AG10803 (cell line): ENCODE measurements at regions not wholly inside any gene's neighbourhood (a gene's known extent, or its start where the extent isn't known, plus 50 kb on each side); places are given as distances from the start of the nearest gene placed in this dataset.

ENCODE experiments used
- DNase-seq: peaks from one replicate; pipeline ENCODE4 v3.0.0; 2010; ENCODE audit warnings: low read depth
- H3K4me3 ChIP-seq: 2 replicates; pipeline ENCODE4 v1.5.1; 2011; ENCODE audit warnings: mild to moderate bottlenecking, low read length, control low read depth
- TF ChIP-seq, protein P1 (sequence below): conservative IDR thresholded peaks from 2 replicates; pipeline ENCODE4 v1.5.1; 2011; ENCODE audit warnings: mild to moderate bottlenecking, low read length, control low read depth, inconsistent platforms

DNA sequence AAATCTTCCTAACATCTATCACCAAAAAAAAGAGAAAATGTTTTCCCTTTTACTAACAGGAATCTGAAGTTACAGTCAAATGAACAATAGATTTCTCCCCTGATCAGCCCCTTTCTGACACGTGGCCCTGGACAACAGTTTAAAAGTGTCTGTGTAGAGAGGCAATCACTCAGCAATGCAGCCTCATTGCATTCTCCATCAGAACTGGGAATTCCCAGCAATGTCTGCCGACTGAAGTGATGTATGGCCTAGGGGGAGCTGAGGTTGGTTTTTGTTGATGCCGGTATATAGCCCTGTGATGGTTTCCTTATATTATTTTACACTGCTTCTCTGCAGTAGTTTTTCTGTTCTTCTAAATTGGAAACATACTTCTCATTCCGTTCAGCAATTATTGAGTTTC, 904.3 kb upstream of the CDH8 start:
- DNase-seq, result no peak
- no peak overlapping the region for H3K4me3 ChIP-seq
- TF ChIP-seq, protein P1, sequence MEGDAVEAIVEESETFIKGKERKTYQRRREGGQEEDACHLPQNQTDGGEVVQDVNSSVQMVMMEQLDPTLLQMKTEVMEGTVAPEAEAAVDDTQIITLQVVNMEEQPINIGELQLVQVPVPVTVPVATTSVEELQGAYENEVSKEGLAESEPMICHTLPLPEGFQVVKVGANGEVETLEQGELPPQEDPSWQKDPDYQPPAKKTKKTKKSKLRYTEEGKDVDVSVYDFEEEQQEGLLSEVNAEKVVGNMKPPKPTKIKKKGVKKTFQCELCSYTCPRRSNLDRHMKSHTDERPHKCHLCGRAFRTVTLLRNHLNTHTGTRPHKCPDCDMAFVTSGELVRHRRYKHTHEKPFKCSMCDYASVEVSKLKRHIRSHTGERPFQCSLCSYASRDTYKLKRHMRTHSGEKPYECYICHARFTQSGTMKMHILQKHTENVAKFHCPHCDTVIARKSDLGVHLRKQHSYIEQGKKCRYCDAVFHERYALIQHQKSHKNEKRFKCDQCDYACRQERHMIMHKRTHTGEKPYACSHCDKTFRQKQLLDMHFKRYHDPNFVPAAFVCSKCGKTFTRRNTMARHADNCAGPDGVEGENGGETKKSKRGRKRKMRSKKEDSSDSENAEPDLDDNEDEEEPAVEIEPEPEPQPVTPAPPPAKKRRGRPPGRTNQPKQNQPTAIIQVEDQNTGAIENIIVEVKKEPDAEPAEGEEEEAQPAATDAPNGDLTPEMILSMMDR, result no peak

DNA sequence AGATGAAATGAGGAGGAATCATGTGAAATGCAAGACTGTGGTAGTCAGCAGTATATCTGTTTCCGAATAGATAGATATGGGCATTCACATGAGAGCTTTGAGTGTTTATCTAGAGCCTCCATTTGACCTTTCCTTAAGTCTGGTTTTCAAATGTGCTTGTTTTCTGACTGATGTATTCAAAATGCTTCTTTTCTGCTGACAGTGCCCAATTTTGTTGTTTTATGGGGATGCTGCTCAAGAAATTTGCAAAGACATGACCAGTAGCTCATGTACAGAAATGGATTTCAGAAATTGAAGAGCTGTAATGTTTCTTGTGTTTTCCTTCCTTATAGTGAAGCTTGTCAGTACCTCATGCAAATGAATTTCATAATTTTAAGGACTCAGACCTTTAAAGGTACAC, 903.4 kb upstream of the CDH8 start:
- DNase-seq, result no peak
- H3K4me3 ChIP-seq, result no peak overlapping the region
- TF ChIP-seq, protein P1, result no peak

DNA sequence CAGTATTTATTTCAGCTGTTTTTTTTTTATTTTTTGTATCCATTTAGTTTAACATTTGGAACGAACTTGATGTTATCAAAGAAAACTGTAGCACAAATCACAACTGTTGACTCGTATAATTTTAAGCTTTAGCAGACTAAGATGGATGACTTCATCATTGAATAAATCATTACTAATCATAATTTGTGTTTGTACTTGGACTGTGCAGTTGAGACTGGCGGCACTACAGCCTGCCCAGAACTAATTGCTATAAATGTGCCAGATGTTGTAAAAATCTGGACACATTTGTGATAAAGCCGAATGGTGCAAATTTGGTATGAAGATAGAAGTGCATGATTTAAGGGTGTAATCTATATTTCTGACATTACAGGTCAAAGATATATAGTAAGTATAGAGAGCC, 897.7 kb upstream of the CDH8 start:
- DNase-seq, result no peak
- TF ChIP-seq, protein P1, result no peak

DNA sequence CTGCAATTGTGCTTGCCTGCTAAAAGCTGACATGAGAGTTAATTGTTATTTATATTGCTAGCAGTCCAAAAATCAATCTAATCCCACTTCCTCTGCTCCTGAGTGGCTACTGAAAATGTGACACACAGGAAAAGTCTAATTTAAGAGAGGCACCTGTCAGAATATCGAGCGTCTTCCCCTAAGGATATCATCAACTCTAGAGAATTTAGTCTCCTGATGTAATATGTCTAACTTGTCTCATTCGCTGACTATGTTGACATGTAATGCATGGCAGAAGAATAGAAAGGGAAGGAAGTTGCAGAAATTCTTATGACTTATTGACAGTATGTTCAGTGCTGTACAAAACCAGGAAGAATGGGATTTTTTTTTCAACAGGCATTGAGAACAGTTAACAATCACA, 893.4 kb upstream of the CDH8 start:
- H3K4me3 ChIP-seq, result no peak overlapping the region
- DNase-seq, result no peak
- TF ChIP-seq, protein P1, result no peak

More for the DNA sequence above, 897.7 kb upstream of the CDH8 start:
- H3K4me3 ChIP-seq, result no peak overlapping the region

DNA sequence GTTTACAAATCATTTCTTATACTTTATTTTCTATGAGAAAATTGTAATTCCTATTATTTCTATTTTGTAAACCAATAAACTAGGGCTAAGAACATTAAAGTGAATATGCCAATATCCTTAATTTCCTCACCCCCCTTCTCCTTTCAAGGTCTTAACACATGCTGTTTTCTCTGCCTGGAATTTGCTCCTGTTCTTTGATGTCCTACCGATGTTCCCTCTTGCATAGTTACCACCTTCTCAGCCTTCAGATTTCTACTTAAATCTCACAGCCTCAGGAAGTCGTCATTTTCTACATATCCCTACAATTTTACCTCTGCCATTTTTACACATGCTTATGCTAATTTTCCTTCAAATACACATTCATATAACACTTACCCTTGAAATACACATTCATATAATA, 890.9 kb upstream of the CDH8 start:
- TF ChIP-seq, protein P1, result no peak
- DNase-seq, result no peak
- no peak overlapping the region for H3K4me3 ChIP-seq

DNA sequence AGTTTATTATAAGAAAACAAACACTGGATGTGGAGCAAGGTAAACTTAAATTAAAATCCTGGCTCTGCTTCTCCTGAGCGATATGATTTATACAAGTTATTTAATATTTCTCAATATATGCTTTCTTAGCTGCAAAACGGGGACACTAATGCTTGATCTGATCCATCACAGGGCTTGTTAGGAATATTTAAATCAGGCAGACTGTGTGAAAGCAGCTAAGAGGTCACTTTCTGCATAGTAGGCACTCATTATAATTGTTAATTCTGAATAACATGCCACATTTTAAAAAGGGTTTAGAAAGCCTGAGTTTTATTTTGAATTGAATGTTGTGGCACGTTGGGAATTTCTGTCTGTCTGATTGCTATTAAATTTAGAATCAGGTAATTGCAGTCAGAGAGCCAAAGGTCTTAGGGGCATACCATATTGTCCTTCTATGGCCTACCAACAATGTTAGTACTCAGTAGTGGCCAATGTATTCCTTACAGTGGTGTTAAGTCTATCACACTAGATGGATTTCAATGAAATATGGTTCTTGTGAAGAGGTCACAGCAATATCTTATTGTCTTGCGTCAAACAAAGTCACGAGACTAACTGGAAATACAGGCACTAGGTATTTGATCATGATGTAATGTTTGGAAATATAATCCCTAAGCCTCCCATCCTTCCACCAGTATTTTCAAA, 890.0 kb upstream of the CDH8 start:
- H3K4me3 ChIP-seq, result no peak overlapping the region
- TF ChIP-seq, protein P1, result no peak
- DNase-seq, result no peak

DNA sequence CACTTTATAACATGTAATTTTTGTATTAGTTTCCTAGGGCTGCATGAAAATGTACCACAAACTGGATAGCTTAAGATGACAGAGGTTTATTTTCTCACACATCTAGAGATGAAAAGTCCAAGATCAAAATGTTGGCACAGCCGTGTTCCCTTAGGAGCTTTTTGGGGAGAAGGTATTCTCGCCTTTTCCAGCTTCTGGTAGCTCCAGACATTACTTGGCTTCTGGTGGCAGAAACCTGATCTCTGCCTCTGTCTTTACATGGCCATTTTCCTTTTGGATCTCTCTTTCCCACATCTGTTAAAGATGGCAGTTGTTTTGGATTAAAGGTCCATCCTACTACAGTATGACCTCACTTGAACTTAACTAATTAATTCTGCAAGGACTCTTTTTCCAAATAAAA, 885.7 kb upstream of the CDH8 start:
- H3K4me3 ChIP-seq, result no peak overlapping the region
- TF ChIP-seq, protein P1, result no peak
- no peak for DNase-seq
